GM23338 (cell line): ENCODE measurements at regions not wholly inside any gene's neighbourhood (a gene's known extent, or its start where the extent isn't known, plus 50 kb on each side); places are given as distances from the start of the nearest gene placed in this dataset.

ENCODE experiments used
- ATAC-seq: fragments of 200-7000 bp; cut with Tn5 transposase; 3 replicates; pipeline ENCODE4 v1.9.1; 2020
- DNase-seq: peaks from one replicate; pipeline ENCODE4 v3.0.0-alpha.2; 2015; ENCODE audit warnings: low spot score
- H2AFZ ChIP-seq: fragments of 200-600 bp; sonication (generic); 2 replicates; pipeline ENCODE4 v1.8.0; 2016; ENCODE audit warnings: antibody characterized with exemption, mild to moderate bottlenecking, moderate library complexity
- H3F3A ChIP-seq: fragments of 200-600 bp; sonication (generic); replicated peaks from 2 replicates; pipeline ENCODE4 v1.8.0; 2017; ENCODE audit warnings: antibody characterized with exemption, mixed run types, low read depth
- H3K27ac ChIP-seq: fragments of 200-600 bp; sonication (generic); 2 replicates; pipeline ENCODE4 v1.6.1; 2016; ENCODE audit warnings: low read depth
- H3K27me3 ChIP-seq: fragments of 200-600 bp; sonication (generic); 2 replicates; pipeline ENCODE4 v1.8.0; 2016; ENCODE audit warnings: mild to moderate bottlenecking, mixed run types, moderate library complexity; ENCODE audit not compliant: insufficient read depth
- H3K36me3 ChIP-seq: fragments of 200-600 bp; sonication (generic); 2 replicates; pipeline ENCODE4 v1.8.0; 2016; ENCODE audit warnings: mild to moderate bottlenecking; ENCODE audit not compliant: insufficient read depth
- H3K4me1 ChIP-seq: fragments of 200-600 bp; sonication (generic); 2 replicates; pipeline ENCODE4 v1.8.0; 2016; ENCODE audit warnings: mild to moderate bottlenecking, moderate library complexity; ENCODE audit not compliant: insufficient read depth
- H3K4me2 ChIP-seq: fragments of 200-600 bp; sonication (generic); 2 replicates; pipeline ENCODE4 v1.7.1; 2017; ENCODE audit warnings: mixed run types
- H3K4me3 ChIP-seq: fragments of 200-600 bp; sonication (generic); 2 replicates; pipeline ENCODE4 v1.6.1; 2016; ENCODE audit warnings: mixed run types
- H3K79me2 ChIP-seq: fragments of 200-600 bp; sonication (generic); replicated peaks from 2 replicates; pipeline ENCODE4 v1.8.0; 2017; ENCODE audit warnings: mild to moderate bottlenecking; ENCODE audit not compliant: insufficient read depth
- H3K9me2 ChIP-seq: fragments of 200-600 bp; sonication (generic); 2 replicates; pipeline ENCODE4 v1.8.0; 2017; ENCODE audit not compliant: insufficient read depth
- H4K20me1 ChIP-seq: fragments of 200-600 bp; sonication (generic); replicated peaks from 2 replicates; pipeline ENCODE4 v1.8.0; 2017; ENCODE audit warnings: mild to moderate bottlenecking; ENCODE audit not compliant: insufficient read depth
- H3K27ac Mint-ChIP-seq: 2 replicates; pipeline ENCODE4 v1.8.0; 2020; ENCODE audit warnings: inconsistent platforms, mild to moderate bottlenecking, moderate library complexity, mixed read lengths
- H3K27me3 Mint-ChIP-seq: 3 replicates; pipeline ENCODE4 v1.8.0; 2022; ENCODE audit warnings: low read depth, mild to moderate bottlenecking, moderate library complexity, mixed read lengths, inconsistent platforms; ENCODE audit not compliant: insufficient read depth, poor library complexity
- H3K36me3 Mint-ChIP-seq: 3 replicates; pipeline ENCODE4 v1.8.0; 2021; ENCODE audit warnings: low read depth, mild to moderate bottlenecking, inconsistent platforms, moderate library complexity, mixed read lengths
- H3K4me1 Mint-ChIP-seq: 3 replicates; pipeline ENCODE4 v1.8.0; 2020; ENCODE audit warnings: mild to moderate bottlenecking, inconsistent platforms, mixed read lengths
- H3K4me3 Mint-ChIP-seq: 3 replicates; pipeline ENCODE4 v1.8.0; 2021; ENCODE audit warnings: moderate library complexity, mild to moderate bottlenecking, inconsistent platforms, mixed read lengths
- H3K9me3 Mint-ChIP-seq: 3 replicates; pipeline ENCODE4 v1.8.0; 2020; ENCODE audit warnings: moderate library complexity, mild to moderate bottlenecking, inconsistent platforms, mixed read lengths
- JUNB ChIP-seq: IDR thresholded peaks from one replicate; pipeline ENCODE4 v1.6.1; 2016; ENCODE audit warnings: antibody characterized with exemption; ENCODE audit not compliant: unreplicated experiment
- ZNF462 ChIP-seq: fragments of 250-450 bp; sonication (Bioruptor Pico); IDR thresholded peaks from 2 replicates; pipeline ENCODE4 v1.5.0; 2020; ENCODE audit warnings: mild to moderate bottlenecking, moderate library complexity
- TF ChIP-seq, protein P1 (sequence below): IDR thresholded peaks from 2 replicates; pipeline ENCODE4 v1.6.1; 2016; ENCODE audit warnings: antibody characterized with exemption
- TF ChIP-seq, protein P2 (sequence below), 2 experiments: fragments of 200-600 bp in 1 of 2; sonication (generic) in 1 of 2; conservative IDR thresholded peaks; 2 replicates each; pipeline versions ENCODE4 v1.5.1 to v1.6.1; 2016 to 2017; ENCODE audit warnings: antibody characterized with exemption in 2 of 2, low read depth in 2 of 2, mild to moderate bottlenecking in 2 of 2, moderate library complexity in 1 of 2

DNA sequence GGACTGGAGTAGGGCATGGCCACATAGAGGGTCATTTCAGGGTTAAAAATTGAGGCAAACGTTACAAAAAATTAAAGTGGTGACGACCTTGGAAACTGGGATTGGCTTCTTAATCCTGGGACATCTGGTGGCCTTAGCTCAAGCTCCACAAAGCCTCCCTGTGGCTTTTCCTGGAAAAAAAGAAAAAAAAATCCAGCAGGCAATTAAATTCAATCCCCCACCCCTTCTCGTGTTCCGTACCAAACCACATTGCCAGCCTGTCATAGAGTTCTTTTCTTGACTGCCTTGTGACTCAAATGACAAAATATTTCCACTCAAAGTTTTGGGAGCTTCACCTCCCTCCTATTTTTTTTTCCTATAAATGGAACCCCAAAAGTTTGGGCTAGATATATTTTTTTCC, 195.6 kb downstream of the HRH4 start (continued):
- no peak for TF ChIP-seq ZNF462 (CRISPR knock-in tag)

DNA sequence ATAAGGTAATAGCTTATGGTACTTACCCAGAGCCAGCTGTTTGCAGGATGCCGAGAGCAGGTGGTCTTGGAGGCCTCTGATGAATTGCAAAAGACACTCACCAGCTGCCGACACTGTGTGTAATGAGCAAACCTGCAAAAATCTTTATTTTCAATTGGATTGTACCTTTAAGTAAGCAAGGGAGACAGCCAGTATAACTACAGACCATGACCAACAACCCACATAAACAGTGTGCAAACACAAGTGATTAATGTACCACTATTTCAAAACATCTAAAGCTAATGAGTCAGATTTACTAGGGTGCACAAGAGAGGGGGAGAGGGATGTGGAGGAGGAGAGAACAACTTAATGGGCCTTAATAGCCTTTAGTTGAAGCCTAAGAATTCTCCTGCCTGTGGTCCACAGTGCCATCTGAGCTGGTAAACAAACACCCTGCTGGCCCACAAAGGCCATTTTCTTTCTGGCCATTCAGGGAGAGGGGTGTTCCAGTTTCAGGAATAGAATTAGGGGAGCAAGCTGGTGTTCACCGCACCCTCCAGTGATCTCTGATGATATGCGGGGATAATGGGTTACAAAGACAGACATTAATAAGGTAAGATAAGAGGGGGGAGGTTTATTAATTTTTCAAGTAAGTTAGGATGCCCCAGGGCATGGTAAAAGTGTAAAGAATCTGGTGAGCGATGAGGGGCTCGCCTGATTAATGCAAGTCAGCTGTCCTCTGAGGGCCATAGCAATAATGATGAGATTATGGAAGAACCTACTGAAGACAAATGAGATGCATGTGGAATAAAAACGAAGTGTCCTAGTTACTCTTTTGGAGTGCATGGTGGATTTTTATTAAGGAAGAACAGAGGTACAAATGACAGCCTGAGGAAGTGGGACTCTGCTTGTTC, 196.4 kb downstream of the HRH4 start:
- H3K27me3 Mint-ChIP-seq: no peaks in the 10 kb centered on the region
- H3K4me1 ChIP-seq: no peaks in the 10 kb centered on the region
- peaks cover 9% of the 10 kb centered on the region; the same call in 2 of the 3 replicates for H3K4me1 Mint-ChIP-seq
- ATAC-seq (no peak), DNase-seq (no peak)
- H2AFZ ChIP-seq: 0 out of 2 replicates have a peak overlapping the region, but pooled peaks have one; percentile 28
- no peak overlapping the region for H3K4me2 ChIP-seq
- no peaks in the 10 kb centered on the region for H3K36me3 ChIP-seq
- no peaks in the 10 kb centered on the region for H3K79me2 ChIP-seq
- no peaks in the 10 kb centered on the region for H3K27me3 ChIP-seq
- H3K4me3 ChIP-seq: no peak overlapping the region
- no peaks in the 10 kb centered on the region for H3K36me3 Mint-ChIP-seq
- H3K9me3 Mint-ChIP-seq: no peaks in the 10 kb centered on the region
- H3F3A ChIP-seq: no peaks in the 10 kb centered on the region
- H3K27ac Mint-ChIP-seq: no peak overlapping the region
- H3K27ac ChIP-seq: no peak overlapping the region
- no peak overlapping the region for H3K4me3 Mint-ChIP-seq
- no peaks in the 10 kb centered on the region for H4K20me1 ChIP-seq
- H3K9me2 ChIP-seq: peaks cover 8% of the 10 kb centered on the region; the same call in 1 of the 2 replicates
- TF ChIP-seq, protein P1, sequence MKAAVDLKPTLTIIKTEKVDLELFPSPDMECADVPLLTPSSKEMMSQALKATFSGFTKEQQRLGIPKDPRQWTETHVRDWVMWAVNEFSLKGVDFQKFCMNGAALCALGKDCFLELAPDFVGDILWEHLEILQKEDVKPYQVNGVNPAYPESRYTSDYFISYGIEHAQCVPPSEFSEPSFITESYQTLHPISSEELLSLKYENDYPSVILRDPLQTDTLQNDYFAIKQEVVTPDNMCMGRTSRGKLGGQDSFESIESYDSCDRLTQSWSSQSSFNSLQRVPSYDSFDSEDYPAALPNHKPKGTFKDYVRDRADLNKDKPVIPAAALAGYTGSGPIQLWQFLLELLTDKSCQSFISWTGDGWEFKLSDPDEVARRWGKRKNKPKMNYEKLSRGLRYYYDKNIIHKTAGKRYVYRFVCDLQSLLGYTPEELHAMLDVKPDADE: no peak
- no peak for TF ChIP-seq JUNB
- TF ChIP-seq ZNF462 (CRISPR knock-in tag): no peak
- TF ChIP-seq, protein P2, sequence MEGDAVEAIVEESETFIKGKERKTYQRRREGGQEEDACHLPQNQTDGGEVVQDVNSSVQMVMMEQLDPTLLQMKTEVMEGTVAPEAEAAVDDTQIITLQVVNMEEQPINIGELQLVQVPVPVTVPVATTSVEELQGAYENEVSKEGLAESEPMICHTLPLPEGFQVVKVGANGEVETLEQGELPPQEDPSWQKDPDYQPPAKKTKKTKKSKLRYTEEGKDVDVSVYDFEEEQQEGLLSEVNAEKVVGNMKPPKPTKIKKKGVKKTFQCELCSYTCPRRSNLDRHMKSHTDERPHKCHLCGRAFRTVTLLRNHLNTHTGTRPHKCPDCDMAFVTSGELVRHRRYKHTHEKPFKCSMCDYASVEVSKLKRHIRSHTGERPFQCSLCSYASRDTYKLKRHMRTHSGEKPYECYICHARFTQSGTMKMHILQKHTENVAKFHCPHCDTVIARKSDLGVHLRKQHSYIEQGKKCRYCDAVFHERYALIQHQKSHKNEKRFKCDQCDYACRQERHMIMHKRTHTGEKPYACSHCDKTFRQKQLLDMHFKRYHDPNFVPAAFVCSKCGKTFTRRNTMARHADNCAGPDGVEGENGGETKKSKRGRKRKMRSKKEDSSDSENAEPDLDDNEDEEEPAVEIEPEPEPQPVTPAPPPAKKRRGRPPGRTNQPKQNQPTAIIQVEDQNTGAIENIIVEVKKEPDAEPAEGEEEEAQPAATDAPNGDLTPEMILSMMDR (conservative IDR thresholded peaks at IDR 0.05; ENCODE audit: low read depth in 2 of 2): no peak
